GM20431 (cell line): ENCODE measurements at regions not wholly inside any gene's neighbourhood (a gene's known extent, or its start where the extent isn't known, plus 50 kb on each side); places are given as distances from the start of the nearest gene placed in this dataset.

Source experiments
- in situ Hi-C: fragments of 300-500 bp; cut with MseI, MboI; formaldehyde crosslinking; loops from one replicate; pipeline ENCODE4 v1.15.0; 2020; ENCODE audit warnings: low sequenced_read_pairs; ENCODE audit not compliant: unreplicated experiment

GRCh38 chr15:31893780-31894179 lies 136.5 kb upstream of the CHRNA7 start:
- in situ Hi-C loops: no loop called here

- in situ Hi-C loops: no loop called here
Measured at GRCh38 chr15:31897746-31898145, 132.6 kb upstream of the CHRNA7 start.

GRCh38 chr15:31901501-31901900 lies 128.8 kb upstream of the CHRNA7 start:
- in situ Hi-C loops: no loop called here

GRCh38 chr15:31905054-31905453 lies 125.3 kb upstream of the CHRNA7 start:
- in situ Hi-C loops: no loop called here

GRCh38 chr15:31925541-31925940 lies 104.8 kb upstream of the CHRNA7 start:
- in situ Hi-C loops: no loop called here

- in situ Hi-C loops: no loop called here
Measured at GRCh38 chr15:31930967-31931366, 99.3 kb upstream of the CHRNA7 start.

- in situ Hi-C loops: no loop called here
Measured at GRCh38 chr15:31932576-31932975, 97.7 kb upstream of the CHRNA7 start.

GRCh38 chr15:31934821-31935220 lies 95.5 kb upstream of the CHRNA7 start:
- in situ Hi-C loops: no loop called here

GRCh38 chr15:31953478-31953877 lies 76.8 kb upstream of the CHRNA7 start:
- in situ Hi-C loops: no loop called here

- in situ Hi-C loops: no loop called here
Measured at GRCh38 chr15:31954374-31955172, 75.7 kb upstream of the CHRNA7 start.

- in situ Hi-C loops: no loop called here
Measured at GRCh38 chr15:31955734-31956133, 74.6 kb upstream of the CHRNA7 start.

- in situ Hi-C loops: no loop called here
Measured at GRCh38 chr15:31957581-31957980, 72.7 kb upstream of the CHRNA7 start.

GRCh38 chr15:31964586-31965307 lies 65.6 kb upstream of the CHRNA7 start:
- in situ Hi-C loops: no loop called here

GRCh38 chr15:31970007-31970406 lies 60.3 kb upstream of the CHRNA7 start:
- in situ Hi-C loops: no loop called here

GRCh38 chr15:31973197-31973596 lies 57.1 kb upstream of the CHRNA7 start:
- in situ Hi-C loops: no loop called here

- in situ Hi-C loops: no loop called here
Measured at GRCh38 chr15:31974154-31974794, 56.0 kb upstream of the CHRNA7 start.

- in situ Hi-C loops: no loop called here
Measured at GRCh38 chr15:31974855-31975829, 55.2 kb upstream of the CHRNA7 start.

GRCh38 chr15:31975830-31976229 lies 54.5 kb upstream of the CHRNA7 start:
- in situ Hi-C loops: no loop called here

- in situ Hi-C loops: no loop called here
Measured at GRCh38 chr15:31977138-31977537, 53.2 kb upstream of the CHRNA7 start.
